HS-27A (cell line): ENCODE measurements at regions not wholly inside any gene's neighbourhood (a gene's known extent, or its start where the extent isn't known, plus 50 kb on each side); places are given as distances from the start of the nearest gene placed in this dataset.
A peak's percentile ranks its signal among the peaks of the same experiment; 100 is the strongest.
"Not testable (repeated sequence)": the region's sequence is repeated elsewhere in the genome, so short reads cannot be mapped to it uniquely, and the experiment has no call there.

Source experiments
- DNase-seq: peaks from one replicate; pipeline ENCODE4 v3.0.0-alpha.2; 2012; ENCODE audit warnings: low read depth, missing footprints

DNA sequence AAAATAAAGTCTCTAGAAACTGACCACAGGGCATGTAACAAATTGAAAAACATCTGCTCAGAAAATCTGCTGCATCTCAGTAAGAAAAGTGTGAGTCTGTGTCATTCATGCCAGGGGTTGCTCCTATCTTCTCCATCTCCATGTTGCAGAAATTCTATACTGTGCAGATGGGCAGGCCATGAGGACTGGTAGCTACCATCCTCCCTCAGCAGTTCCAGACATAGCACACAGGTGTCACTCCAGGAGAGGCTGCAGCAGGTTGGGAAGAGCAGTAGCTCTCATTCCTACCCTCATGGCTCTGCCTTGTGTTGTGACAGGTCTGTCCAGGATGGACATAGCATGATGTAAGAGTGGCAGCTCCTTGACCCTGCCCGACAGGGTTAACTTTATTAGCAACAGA is 173.4 kb downstream of the NDUFS4 start:
- no peak for DNase-seq

DNA sequence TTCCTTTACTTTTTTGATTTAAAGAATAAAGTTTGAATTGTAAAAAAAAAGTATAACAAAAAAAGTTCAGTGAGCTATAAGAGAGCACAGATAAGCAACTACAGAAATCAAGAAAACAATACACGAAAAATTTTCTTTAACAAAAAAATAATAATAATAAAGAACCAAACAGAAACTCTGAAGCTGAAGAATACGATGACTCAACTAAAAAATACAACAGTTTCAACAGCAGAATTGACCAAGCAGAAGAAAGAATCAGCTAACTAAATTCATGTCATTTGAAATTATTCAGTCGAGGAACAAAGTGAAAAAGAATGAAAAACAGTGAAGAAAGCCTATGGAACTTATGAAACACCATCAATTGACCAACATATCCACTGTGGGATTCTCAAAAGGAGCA is 177.7 kb downstream of the NDUFS4 start:
- DNase-seq, result no peak

DNA sequence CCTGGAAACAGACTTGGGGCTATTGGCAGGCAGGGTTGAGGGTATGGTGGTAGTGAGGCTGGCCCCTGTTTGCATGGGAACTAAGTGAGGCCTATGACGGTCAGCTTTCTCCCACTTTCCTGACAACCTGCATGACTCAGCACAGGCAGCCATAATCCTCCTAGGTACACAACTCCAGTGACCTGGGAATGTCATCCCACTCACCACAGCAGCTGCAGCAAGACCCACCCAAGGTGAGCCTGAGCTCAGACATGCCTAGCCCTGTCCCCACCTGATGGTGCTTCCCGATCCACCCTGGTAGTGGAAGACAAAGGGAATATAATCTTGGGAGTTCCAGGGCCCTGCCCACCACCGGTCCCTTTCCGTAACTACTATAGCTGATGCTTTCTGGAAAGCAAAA is 178.7 kb downstream of the NDUFS4 start:
- DNase-seq, result no peak

DNA sequence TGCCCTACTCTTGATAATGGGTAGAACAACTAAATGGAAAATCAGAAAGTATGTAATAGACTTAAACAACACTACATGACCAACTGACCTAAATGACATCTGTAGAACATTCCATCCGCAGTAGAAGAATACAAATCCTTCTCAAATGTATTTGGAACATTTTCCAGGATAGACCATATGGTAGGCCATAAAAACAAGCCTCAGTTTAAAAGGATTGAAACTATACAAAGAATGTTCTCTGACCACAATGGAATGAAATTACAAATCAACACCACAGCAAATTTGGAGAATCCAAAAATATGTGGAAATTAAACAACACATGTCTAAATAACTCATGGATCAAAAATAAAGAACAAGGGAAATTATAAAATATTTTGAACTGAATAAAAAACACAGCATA is 189.2 kb downstream of the NDUFS4 start:
- DNase-seq, result no peak

DNA sequence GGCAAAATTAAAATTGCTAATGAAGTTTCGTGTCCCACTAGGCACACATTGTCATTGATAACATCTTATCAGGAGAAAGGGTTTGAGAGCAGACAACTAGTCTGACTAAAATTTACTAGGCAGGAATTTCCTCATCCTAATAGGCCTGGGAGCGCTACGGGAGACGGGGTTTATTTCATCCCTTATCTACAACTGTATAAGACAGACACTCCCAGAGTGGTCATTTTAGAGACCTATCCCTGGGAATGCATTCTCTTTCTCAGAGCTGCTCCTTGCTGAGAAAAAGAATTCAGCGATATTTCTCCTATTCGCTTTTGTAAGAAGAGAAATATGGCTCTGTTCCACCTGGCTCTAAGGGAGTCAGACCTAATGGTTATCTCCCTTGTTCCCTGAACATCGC is 191.8 kb downstream of the NDUFS4 start:
- DNase-seq, result not testable (repeated sequence)

DNA sequence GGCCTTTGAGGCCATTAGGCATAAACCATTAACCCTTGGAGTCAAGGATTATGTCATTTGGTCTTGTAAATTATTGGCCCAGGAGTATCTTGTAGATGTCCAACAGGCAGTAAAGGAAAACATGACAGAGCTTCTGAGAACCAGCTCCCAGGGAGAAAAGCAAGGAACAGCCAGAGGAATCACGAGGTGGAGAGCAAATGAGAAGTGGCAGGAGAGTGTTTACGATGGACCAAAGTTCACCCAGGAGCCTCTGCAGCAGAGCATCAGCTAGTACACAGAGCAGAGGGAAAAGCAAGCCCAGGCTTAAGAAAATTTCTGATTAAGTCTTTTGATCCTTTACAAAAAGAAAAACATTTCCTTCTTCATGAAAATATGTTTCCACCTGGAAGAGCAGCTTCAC is 206.2 kb downstream of the NDUFS4 start:
- no peak for DNase-seq

DNA sequence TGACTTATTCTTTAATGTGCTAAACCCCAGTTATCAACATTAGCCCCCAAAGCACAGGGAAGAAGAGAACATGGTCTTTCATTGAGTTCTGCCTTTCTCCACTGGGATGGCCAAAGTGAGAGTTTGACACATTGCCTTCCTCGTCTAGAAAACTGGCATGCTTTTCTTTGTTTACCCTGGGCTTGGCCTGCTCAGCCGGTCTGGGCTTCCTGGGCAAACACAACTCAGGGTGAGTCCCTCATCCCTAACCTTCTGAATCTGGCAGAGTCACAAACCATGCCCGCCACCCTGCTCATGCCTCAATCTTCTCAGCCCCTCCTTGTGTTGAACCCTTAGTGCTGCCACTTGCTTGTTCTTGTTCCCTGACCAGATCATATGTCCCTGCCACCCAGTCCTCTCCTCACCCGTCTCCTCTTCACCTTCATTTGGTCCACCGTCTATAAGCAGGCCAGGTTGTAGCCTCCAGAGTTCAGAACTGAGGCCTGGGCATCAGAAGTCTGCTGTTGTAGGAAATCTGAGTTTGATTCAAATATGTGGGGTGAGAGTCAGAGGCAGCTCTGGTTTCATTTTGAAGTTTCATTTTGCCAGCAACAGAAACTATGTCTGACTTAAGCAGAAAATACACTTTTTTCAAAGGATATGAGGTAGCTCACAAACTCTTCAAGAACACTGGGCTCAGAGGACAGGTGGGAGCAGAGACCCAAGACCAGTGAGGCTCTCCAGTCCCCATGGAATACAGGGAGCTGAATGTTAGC is 217.6 kb downstream of the NDUFS4 start:
- no peak for DNase-seq

DNA sequence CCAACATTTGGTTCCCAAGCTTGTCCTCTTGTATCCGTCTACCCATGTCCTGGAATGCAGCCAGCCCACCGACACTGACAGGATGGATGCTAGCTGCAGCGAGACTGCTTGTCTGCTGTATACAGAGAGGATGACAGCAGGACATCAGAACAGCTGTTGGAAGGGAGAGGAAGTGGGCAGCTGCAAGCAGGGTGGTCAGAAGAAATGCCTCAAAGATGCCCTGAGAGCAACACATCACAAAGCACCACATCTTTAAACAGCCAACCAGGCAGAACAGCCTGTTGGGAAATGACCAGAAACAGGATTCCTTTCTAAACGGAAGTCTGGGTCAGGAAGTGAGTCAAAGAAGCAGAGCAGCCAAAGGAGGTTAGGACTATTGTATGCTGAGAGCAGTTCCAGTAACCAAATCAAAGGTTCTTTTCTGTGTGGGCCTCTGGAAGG is 219.1 kb downstream of the NDUFS4 start:
- DNase-seq, result peak; percentile 5

DNA sequence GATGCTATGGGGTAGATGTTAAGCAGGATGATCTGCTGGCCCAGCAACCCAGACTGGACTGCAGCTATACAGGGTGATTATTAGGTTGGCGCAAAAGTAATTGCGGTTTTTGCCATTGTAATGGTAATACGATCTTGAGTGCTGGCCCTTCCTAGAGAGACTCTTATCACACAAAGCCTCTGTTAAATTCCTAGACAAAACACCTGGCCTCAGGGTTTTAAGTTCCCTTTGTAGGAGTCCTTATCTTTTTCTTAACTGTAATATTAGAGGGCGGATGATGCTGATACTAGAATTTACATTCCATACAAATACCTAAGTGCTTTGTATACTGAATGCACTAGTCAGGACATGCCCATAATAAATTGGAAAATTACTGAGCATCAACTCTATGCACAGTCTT is 222.2 kb downstream of the NDUFS4 start:
- no peak for DNase-seq

DNA sequence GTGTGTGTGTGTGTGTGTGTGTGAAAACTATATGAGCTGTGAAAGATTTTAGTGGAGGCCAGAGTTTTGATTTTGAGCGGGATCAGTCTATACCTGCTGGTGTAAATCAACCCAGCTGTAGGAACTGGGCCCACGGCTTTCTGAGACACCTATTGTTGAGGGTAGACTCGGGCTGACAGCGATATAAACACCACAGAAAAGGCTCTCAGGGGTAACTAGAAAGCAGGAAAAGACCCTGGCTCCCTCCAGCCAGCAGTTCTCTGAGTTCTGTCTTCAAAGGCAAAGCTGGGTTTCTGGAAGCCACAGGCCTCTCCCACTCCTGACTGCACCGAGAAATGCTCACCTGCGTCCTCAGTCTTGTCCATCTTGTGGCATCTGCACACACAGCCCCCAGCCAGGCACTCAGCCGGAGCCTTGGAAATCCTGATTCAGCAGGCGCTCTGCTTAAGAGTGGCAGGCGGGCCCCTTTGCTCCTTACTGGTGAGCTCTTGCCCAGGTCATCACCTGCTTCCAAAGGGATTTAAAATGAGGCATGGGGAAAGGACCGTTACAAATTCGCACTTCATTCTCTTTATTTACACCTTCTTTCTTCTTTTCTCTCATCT is 223.3 kb downstream of the NDUFS4 start:
- no peak for DNase-seq

DNA sequence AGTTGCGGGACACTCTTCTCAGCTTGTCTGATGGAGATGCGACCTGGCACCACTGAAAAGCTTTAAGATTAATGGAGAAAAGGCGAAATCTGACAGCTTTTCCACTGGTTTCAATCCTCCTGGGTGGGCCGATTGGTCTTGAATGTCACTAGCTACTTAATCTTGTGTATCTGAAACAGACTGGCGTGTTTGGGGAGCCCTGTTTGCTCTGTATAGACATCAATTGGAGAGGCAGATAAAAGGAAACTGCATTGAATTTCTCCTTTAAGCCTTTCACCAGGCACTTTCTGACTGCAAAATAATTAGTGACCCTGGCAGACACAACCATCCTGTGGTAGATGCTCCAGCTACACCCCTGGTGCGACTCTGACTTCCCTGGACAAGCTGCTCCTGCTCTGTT is 224.2 kb downstream of the NDUFS4 start:
- DNase-seq, result no peak

DNA sequence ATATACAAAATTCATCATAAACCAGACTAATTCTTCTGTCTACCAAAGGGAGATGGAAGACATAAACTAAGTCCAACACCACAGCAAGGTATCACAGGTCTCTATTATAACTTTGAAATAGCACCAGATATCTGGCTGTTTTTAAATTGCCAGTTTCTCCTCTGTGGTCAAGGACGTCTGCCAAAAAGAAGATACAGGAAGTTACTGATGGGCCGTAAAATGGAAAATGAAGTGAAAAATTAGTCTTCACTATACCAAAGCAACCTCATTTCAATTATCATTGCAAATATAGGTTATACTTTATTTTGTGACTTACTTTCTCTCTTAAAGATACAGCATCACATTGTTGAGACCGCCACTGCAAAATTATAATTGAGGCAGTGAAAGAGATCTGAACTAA is 225.5 kb downstream of the NDUFS4 start:
- no peak for DNase-seq

DNA sequence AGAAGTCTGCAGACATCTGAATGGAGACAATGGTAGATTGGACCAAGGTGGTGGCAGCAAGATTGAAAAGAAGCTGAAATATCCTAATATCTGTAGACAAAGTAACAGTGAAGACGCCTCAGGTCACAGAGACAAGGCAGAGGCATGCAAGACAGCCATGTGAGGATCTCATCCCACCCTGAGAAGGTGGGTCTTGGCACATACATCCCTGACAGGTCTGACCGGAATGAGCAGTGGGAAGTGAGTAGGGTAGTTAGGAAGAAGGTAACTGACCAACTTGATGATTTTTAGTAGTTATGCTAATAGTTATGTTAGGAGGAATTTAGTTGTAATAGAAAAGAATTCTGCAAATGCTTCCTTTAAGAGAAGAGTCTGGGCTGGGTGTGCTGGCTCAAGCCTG is 229.6 kb downstream of the NDUFS4 start:
- no peak for DNase-seq

DNA sequence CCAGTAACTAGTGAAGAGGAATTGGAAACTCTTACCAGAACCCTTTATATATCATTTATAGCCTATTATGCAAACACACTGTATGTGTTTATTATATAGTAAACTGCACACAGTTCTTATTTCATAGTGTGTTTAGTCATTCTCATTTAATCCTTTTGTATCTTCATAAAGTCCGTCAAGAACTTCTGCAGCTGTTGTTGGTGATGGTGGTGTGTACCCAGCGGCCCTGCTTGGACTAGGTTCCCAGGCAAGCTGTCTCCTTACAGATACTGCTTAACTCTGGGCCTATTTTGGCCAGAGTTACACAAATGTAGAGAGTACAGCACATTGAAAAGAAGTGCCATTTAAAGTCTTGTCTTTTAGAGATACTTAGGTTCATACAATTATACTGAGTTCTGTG is 231.9 kb downstream of the NDUFS4 start:
- DNase-seq, result no peak

DNA sequence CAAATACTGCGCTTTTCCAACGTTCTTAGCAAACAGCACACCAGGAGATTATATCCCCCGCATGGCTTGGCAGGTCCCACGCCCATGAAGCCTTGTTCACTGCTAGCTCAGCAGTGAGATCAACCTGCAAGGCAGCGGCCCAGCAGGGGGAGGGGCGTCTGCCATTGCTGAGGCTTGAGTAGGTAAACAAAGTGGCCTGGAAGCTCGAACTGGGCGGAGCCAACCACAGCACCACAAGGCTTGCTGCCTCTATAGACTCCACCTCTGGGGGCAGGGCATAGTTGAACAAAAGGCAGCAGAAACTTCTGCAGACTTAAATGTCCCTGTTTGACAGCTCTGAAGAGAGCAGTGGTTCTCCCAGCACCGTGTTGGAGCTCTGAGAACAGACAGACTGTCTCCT is 239.2 kb downstream of the NDUFS4 start:
- DNase-seq, result not testable (repeated sequence)

DNA sequence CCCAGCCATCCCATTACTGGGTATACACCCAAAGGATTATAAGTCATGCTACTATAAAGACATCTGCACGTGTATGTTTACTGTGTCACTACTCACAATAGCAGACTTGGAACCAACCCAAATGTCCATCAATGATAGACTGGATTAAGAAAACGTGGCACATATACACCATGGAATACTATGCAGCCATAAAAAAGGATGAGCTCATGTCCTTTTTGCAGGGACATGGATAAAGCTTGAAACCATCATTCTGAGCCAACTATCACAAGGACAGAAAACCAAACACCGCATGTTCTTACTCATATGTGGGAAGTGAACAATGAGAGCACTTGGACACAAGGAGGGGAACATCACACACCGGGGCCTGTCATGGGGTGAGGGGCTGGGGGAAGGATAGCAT is 248.0 kb downstream of the NDUFS4 start:
- DNase-seq, result not testable (repeated sequence)

DNA sequence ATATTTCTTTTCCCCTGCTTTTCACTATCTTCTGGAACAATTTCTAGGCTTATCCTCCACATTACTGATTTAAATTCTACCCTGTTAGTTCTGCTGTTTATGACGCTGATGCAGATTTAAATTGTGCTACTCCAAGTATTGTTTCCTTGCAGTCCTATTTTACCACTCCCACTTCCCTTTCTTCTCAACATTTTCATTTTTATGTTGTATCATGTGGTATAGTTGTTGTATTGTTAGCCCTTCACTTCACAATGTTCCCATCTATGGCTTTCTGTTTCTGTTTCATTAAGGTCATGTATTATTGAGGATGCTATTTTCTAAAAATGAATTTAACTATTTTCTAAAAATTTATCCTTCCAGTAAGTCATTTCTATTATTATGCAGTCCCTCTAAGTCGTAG is 254.4 kb downstream of the NDUFS4 start:
- no peak for DNase-seq

DNA sequence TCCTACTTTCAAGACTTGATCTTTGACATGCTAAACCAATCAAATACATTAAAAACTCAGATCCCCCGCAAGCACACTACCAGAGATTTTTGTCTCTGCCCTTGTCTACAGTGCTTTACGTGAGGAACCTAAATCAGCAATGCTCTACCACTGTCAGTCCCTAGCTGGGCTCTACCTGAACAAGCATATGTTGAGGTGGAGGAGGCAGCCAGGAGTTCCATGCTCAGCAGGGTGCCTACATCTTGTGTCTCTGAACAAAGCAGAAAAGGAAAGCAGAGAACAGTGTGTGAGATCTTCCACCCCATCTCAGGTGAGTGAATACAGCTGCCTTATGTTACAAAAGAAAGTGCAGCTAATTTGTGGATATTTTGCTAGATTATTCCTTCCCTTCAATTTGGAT is 255.0 kb downstream of the NDUFS4 start:
- no peak for DNase-seq

DNA sequence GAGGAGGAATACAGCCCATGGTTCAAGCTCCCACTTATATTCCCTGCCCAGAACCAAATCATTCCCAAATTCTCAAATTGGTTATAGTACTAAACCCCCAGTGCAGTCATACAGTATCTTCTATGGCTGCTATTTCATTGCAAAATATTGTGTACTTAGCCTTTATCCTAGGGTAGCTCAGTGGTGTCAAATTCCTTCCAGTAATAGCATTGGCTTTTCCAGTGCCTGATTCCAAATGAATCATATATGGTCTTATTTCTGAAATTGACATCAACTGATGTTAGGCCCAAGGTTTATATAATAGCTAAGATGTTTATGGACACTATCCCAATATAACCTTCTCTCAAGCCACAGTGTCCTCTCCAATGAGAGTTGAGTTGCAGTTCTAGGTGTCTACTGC is 256.7 kb downstream of the NDUFS4 start:
- no peak for DNase-seq

DNA sequence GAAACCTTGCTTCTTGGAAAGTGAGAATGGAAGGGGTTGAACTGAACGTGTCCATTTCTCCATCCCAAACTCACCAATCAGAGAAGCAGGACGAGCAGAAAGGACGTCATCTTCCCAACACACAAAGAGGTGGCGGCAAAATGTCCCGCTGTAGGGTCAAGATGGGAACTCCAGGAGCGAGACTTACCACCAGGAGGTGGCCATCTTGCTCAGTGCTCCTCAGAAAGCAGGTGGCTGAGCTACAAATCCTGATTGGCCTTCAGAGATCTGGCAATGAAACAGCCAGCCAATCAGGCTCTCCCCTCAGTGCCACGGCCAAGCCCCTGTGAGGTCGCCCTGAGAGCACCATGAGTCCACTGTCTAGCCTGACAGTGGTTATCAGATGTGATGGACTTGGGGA is 259.0 kb downstream of the NDUFS4 start:
- no peak for DNase-seq

DNA sequence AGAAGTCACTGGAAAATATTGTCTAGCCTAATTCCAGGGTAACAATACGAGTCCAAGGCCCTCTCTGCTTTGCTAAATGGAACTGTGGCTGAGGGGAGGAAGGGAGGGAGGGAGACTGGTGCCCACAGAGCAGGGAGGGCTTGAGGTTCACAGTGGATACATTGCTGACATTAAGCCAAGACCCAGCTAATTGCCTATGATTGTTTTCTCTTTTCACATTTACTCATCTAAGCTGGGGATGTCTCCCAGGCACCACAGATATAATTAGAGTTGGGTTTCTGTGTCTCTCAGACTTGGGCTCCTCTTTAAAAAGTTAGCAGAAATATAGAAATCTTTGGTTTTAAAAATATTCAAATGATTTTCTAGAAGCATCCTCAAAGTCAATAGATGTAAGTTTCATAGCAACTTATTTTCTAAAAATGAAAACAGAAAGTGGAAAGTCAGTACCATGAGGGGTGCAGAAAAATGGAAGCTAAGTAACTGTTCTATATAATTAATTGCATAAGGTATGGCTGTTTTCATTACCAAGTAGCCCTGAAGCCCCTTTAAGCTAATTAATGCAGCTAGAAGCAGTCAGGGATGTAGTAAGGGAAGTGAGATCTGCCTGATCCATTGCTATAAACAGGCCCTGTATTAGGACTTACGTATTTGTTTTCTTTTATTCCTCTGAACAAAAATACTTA is 259.8 kb downstream of the NDUFS4 start:
- no peak for DNase-seq

DNA sequence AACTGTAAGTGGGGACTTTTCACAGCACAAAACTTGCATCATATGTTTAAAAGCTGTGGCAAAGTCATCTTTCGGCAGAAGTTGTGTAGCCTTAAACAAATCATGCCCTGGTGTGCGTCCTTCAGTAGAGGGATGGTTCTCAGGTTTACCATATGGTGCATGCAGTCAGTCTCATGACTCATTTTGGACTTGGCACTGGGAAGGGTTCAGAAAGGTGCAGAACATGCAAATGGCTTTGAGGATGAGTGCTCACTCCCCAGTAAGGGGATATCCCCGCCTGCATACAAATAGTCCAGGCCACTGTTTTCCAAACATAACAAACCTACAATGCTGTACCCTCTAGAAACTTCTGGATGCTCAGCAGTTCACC is 260.3 kb downstream of the NDUFS4 start:
- no peak for DNase-seq

DNA sequence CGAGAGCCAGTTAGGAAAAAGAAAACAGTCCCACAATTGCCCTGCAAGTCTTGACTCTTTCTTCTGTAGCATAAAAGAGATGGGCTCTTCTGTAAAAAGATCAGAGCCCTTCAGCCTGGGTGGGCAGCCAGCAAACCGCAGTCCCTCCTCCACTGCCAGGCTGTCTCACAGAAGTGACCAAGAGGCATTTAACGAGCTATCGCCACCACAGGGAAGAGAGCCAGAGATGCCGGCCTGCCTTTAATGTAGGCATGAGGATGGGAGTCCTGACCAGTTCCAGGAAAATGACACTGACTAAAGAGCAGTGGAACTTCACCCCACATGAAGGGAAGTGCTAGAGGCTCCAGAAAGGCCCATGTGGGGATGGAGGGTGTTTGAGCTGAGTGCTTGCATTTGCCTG is 264.6 kb downstream of the NDUFS4 start:
- no peak for DNase-seq

DNA sequence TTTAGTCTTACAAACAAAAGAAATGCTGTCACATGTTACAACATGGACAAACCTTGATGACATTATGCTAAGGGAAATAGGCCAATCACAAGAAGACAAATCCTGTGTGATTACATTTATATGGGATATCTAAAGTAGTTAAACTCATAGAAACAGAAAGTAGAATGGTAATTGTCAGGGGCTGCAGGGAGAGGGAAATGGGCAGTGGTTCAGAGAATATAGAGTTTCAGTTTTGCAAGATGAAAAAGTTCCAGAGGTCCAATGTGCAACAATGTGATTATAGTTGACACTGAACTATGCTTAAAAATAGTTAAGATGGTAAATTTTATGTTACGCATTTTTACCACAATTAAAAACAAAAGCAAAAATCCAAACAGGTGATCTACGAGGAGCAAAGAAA is 265.5 kb downstream of the NDUFS4 start:
- DNase-seq, result no peak
